ENCODE measurements at regions not wholly inside any gene's neighbourhood (a gene's known extent, or its start where the extent isn't known, plus 50 kb on each side); places are given as distances from the start of the nearest gene placed in this dataset.

GRCh38 chr18:40450751-40451150, 1504.3 kb upstream of the PIK3C3 start:
- no peak for TF ChIP-seq SUZ12 (IDR thresholded peaks at IDR 0.05; ENCODE audit: extremely low read depth, insufficient read depth, insufficient read length)
- no peak for TF ChIP-seq YY1 (IDR thresholded peaks at IDR 0.05; ENCODE audit: insufficient read depth, insufficient read length)
- no peak for TF ChIP-seq ZNF274 (IDR thresholded peaks at IDR 0.05; ENCODE audit: low read depth, low read length)

All from NT2/D1 (cell line).